IPS DF 4.7 (cell line): ENCODE measurements at regions not wholly inside any gene's neighbourhood (a gene's known extent, or its start where the extent isn't known, plus 50 kb on each side); places are given as distances from the start of the nearest gene placed in this dataset.

ENCODE experiments used
- DNase-seq: peaks from one replicate; pipeline ENCODE4 v3.0.0-alpha.2; 2013; ENCODE audit warnings: low spot score; ENCODE audit errors: extremely low read depth

DNA sequence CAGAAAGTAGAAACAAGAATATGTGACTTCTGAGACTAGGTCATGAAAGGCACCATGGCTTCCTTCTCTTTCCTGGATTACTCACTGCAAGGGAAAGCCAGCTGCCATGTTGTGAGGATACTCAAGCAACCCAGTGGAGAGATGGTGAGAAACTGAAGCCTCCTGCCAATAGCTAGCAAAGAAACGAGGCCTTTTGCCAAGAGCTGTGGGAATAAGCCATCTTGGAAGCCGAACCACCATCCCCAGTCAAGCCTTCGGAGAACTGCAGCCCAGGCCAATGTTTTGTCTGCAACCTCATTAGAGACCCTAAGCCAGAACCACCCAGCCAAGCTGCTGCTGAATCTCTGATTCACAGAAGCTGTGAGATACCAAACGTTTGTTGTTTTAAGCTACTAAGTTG is 104.7 kb upstream of the CRHR1 start:
- no peak for DNase-seq

- DNase-seq = no peak
Observed at GRCh38 chr17:45680360-45680759, 103.8 kb upstream of the CRHR1 start.

GRCh38 chr17:45681706-45682105 is 102.4 kb upstream of the CRHR1 start:
- DNase-seq = no peak

- DNase-seq = no peak
Observed at GRCh38 chr17:45686250-45686649, 97.9 kb upstream of the CRHR1 start.

GRCh38 chr17:45687594-45687993 is 96.5 kb upstream of the CRHR1 start:
- DNase-seq = no peak

DNA sequence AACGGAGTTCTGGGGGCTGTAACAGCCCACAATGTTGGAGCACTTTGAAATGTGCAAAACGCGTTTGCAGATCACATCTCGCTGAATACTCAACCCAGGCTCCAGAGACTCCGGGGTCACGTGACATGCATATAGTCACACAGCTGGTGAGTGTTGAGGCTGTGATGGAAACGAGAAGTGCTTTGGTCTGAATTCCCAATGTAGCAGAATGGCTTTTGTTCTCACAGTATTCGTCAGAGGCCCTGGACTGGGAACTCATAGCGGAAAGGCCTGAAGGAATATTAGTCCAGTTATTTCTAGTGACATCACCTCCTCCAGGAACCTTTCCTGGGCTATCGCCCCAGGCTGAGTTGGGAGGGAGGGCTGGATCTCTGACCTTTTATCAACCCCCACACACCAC is 95.8 kb upstream of the CRHR1 start:
- DNase-seq = no peak

- DNase-seq = no peak
Observed at GRCh38 chr17:45688820-45689219, 95.3 kb upstream of the CRHR1 start.

DNA sequence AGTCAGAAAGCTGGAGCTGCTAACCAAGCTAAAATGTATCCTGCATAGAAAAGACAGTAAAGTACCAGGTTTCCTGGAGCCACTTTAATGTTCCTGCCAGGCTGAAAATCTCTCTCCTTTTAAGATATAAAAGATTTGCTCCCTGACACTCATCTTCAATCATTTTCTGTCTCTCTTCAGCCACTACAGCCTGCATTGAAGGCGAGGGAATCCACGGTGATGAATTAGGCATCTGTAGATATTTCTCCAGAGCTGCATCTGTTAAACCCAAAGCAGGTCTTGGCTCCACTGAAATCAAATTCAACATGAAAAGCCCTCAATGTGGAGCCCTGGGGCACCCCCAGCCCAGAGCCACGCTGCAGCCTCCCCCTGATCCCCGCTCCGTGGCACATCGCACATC is 94.7 kb upstream of the CRHR1 start:
- no peak for DNase-seq

DNA sequence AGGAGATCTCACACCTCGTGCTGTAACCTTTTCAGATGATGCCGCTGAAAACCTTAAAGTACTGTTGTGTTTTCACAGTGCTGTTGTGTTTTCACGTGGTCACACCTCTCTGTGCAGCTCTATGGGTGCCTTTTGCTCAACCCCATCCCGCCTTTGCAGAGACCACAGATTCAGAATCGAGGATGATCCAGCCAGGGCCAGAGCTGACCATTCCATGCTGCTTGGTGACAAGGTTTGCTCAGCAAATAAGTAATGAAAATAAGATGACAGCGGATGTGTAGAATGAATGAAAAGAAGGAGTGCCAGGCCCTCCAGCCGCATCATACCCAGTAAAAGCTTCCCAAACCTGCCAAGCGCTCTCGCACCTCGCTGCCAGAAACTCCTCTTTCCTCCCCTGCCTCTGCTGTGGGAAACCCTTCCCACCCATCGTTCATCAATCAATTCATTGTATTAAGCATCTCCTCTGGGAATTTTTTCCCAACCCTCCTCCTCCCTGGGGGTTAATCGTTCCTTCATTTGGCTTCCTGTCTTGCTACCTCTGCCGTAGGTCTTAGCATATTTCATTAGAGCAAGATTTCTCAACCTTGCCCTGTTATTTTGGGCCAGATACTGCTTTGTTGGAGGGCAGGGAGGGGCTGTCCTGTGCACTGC is 93.4 kb upstream of the CRHR1 start:
- no peak for DNase-seq

- DNase-seq = no peak
Observed at GRCh38 chr17:45692661-45693060, 91.5 kb upstream of the CRHR1 start.

DNA sequence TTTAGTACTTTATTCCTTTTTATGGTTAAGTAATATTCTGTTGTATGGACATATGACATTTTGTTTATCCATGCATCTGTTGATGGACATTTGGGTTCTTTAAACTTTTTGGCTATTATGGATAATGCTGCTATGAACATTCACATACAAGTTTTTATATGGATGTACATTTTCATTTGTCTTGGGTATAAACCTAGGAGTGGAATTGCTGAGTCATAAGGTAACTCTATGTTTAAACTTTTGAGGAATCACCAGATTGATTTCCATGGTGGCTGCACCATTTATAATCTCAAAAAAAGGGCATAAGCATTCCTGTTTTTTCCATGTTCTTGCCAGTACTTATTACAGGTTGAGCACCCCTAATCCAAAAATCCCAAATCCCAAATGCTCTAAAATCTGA is 90.3 kb upstream of the CRHR1 start:
- no peak for DNase-seq

- no peak for DNase-seq
Observed at GRCh38 chr17:45696442-45696841, 87.7 kb upstream of the CRHR1 start.

DNA sequence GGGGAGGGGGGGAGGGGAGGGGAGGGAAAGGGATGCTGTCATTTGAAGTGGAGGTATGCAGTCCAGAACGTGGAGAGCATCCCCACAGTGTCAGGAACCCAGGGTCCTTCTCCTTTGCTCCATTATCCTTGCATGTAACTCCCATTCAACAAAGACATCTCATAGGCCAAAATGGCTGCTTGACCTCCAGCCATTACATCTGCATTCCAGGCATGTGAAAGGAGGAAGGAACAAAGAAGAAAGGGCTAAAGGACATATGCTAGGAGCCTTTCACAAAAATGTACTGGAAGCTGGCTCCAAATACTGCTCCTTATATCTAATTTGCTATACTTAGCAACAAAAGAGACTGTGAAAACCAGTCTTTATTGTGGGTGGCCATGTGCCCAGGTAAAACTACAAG is 87.0 kb upstream of the CRHR1 start:
- no peak for DNase-seq

- DNase-seq = no peak
Observed at GRCh38 chr17:45700171-45701090, 83.7 kb upstream of the CRHR1 start.

DNA sequence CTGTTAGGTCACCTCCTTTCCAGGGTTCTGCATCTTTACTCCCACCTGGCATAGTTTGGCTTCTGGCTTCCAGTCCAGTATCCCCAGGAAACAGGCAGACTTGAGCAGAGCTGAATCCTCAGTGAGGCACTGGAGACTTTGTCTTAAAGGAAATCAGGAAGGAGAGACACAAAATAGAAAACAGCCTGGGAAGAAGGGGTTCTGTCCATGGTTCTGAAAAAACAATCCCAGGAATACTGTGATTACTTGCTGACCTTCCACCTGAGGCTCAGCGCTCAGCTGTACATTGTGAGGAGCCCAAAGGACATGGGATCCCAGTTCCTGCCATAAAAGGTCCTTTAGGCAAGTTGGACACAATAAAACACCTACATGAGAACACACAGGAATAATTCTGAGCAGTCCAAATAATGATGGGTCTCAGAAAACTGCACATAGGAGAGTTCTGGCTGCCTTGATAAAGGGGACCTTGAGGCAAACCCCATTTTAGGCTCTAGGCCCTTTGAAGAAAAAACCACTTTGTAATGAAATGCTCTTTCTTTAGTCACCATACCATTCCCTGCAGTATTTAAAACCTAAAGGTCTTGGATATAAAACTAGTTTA is 81.4 kb upstream of the CRHR1 start:
- DNase-seq = no peak

DNA sequence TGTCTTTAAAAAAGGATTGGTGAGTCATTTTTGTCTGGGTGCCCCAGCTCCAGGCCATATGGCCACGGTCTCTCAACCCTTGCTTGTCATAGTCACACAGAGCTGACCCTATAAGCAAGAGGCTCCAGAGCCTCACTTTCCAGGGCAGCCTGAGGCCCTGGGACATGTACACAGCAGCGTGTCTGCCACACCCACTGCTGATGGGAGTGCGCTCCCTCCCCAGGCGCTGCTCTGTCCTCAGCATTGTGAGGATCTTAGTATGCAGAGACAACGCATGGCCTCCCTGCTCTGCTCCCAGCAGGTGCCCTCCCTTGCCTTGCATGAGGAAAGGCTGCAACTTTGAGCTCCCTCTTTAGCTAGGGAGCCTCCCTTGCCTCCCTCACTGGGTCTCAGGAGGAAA is 80.8 kb upstream of the CRHR1 start:
- no peak for DNase-seq

DNA sequence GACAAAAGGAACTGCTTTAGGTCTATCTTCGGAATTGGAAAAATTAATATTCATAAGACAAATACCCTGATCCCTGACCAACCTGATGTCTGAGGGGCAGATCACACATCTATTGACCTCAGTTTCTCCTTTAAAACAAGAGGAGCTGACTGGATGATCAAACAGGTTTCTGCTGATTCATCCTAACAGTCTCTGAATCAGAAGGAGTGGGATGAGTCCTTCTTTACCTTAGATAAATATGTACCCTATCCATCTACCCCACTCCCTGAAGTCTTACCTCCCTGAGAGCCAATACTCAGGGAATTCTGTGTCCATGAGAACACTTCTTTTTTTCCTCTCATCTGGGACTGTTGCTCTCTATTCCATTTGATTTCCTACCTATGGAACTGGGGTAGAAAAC is 80.3 kb upstream of the CRHR1 start:
- DNase-seq = no peak

DNA sequence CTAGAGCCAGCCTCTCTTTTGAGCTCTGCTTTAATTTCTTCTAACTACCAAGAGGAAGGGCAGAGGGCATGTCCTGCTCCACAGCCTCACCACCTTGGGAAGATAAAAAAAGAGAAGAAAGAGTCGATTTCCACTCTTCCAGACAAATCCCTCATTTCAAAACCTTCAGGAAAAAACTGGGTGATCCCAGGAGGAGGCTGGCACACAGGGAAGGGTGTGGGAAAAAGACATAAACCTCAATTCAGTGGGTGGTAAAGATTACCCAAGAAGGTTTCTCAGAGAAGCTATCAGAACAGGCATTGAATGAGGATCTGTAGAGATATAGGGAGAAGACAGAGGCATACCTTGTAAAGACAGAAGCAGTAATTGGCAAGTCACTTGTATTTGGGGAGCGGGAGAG is 79.9 kb upstream of the CRHR1 start:
- DNase-seq = no peak

- no peak for DNase-seq
Observed at GRCh38 chr17:45705123-45706009, 78.8 kb upstream of the CRHR1 start.

- no peak for DNase-seq
Observed at GRCh38 chr17:45706033-45706432, 78.1 kb upstream of the CRHR1 start.

GRCh38 chr17:45708707-45709290 is 75.3 kb upstream of the CRHR1 start:
- DNase-seq = no peak
